ENCODE measurements at regions not wholly inside any gene's neighbourhood (a gene's known extent, or its start where the extent isn't known, plus 50 kb on each side); places are given as distances from the start of the nearest gene placed in this dataset.

DNA sequence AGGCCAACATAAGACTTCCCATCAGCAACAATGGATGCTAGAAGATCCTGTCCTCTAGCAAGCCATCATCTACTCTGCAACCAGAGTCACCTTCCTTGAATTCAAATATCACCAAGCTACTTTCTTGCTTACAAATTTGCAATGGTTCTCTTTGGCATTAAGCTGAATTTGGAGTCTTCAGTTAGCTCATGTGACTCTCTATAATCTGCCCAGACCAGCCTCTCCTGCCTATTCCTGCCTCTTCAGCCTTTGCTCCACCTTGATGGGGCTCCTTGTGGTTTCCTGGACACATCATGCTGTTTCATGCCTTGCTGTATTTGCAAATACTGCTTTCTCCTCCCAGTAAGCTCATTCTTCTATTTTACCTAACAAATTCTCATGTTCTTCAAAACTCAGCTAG lies 82.3 kb downstream of the RASSF10 start:
- no peak for TF ChIP-seq POLR2A (IDR thresholded peaks at IDR 0.05; ENCODE audit: extremely low read depth, insufficient read length)
- TF ChIP-seq, protein P1, sequence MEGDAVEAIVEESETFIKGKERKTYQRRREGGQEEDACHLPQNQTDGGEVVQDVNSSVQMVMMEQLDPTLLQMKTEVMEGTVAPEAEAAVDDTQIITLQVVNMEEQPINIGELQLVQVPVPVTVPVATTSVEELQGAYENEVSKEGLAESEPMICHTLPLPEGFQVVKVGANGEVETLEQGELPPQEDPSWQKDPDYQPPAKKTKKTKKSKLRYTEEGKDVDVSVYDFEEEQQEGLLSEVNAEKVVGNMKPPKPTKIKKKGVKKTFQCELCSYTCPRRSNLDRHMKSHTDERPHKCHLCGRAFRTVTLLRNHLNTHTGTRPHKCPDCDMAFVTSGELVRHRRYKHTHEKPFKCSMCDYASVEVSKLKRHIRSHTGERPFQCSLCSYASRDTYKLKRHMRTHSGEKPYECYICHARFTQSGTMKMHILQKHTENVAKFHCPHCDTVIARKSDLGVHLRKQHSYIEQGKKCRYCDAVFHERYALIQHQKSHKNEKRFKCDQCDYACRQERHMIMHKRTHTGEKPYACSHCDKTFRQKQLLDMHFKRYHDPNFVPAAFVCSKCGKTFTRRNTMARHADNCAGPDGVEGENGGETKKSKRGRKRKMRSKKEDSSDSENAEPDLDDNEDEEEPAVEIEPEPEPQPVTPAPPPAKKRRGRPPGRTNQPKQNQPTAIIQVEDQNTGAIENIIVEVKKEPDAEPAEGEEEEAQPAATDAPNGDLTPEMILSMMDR (IDR thresholded peaks at IDR 0.05; ENCODE audit: low read depth, low read length): no peak
